ENCODE measurements at regions not wholly inside any gene's neighbourhood (a gene's known extent, or its start where the extent isn't known, plus 50 kb on each side); places are given as distances from the start of the nearest gene placed in this dataset.

DNA sequence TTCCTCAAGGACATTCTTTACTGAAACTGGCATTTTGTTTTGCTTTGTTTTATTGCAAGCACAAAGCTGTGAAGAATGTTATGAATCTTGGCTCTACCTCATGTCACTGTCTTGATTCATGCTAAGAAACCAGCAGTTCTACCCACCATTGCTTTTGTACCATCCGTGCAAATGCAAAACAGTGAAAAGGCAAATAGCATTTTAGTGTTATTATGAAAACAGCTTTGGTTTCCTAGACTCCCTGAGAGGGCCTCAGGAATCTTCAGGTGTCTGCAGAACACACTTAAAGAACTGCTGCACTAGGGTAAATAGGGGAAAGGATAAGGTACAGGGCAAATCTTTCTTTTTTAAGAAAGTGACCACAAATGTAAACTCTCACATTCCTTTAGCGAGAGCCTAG is 318.9 kb downstream of the AHR start:
- TF ChIP-seq CTCF (conservative IDR thresholded peaks at IDR 0.05; ENCODE audit: low read depth, low read length) (no peak), EZH2 (IDR thresholded peaks at IDR 0.05; ENCODE audit: low read length, unreplicated experiment) (no peak), EZH2phosphoT487 (IDR thresholded peaks at IDR 0.05; ENCODE audit: borderline replicate concordance, low read length) (no peak)

Measured in PC-3 (cell line).